ENCODE measurements at regions not wholly inside any gene's neighbourhood (a gene's known extent, or its start where the extent isn't known, plus 50 kb on each side); places are given as distances from the start of the nearest gene placed in this dataset.

DNA sequence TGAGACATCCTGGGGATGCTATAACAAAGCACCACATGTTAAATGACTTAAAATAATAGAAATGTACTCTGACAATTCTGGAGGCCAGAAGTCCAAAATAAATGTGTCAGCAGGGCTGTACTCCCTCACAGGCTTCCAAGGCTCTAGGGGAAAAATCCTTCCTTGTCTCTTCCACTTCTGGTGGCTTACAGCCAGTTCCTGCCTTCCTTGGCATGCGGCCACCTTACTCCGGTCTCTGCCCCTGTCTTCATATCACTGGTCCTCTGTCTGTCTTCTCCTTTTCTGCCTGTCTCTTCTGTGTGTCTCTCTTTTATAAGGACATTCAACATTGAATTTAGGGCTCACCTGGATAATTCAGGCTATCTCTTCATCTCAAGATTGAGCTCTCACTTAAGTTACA, 155.3 kb upstream of the SYNCRIP start:
- TF ChIP-seq, protein P1, sequence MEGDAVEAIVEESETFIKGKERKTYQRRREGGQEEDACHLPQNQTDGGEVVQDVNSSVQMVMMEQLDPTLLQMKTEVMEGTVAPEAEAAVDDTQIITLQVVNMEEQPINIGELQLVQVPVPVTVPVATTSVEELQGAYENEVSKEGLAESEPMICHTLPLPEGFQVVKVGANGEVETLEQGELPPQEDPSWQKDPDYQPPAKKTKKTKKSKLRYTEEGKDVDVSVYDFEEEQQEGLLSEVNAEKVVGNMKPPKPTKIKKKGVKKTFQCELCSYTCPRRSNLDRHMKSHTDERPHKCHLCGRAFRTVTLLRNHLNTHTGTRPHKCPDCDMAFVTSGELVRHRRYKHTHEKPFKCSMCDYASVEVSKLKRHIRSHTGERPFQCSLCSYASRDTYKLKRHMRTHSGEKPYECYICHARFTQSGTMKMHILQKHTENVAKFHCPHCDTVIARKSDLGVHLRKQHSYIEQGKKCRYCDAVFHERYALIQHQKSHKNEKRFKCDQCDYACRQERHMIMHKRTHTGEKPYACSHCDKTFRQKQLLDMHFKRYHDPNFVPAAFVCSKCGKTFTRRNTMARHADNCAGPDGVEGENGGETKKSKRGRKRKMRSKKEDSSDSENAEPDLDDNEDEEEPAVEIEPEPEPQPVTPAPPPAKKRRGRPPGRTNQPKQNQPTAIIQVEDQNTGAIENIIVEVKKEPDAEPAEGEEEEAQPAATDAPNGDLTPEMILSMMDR (IDR thresholded peaks at IDR 0.05), result no peak
- TF ChIP-seq ZFX (IDR thresholded peaks at IDR 0.05; ENCODE audit: borderline replicate concordance), result no peak

All from 22Rv1 (cell line).